Testis (tissue), 2 donors: ENCODE measurements at regions not wholly inside any gene's neighbourhood (a gene's known extent, or its start where the extent isn't known, plus 50 kb on each side); places are given as distances from the start of the nearest gene placed in this dataset.

Source experiments
- CTCF ChIP-seq, 3 experiments: fragments of 450-650 bp in 2 of 3; fragments of 200-600 bp in 1 of 3; sonication (generic) in 1 of 3; IDR thresholded peaks; one replicate each; pipeline ENCODE4 v1.5.1; 2016 to 2019; ENCODE audit warnings: antibody characterized with exemption in 3 of 3, mild to moderate bottlenecking in 2 of 3, moderate library complexity in 1 of 3
- POLR2A ChIP-seq: fragments of 450-650 bp; IDR thresholded peaks from one replicate; pipeline ENCODE4 v1.6.1; 2017; ENCODE audit warnings: antibody characterized with exemption, mild to moderate bottlenecking, moderate library complexity

- TF ChIP-seq POLR2A (no peak), CTCF (IDR thresholded peaks at IDR 0.05) (no peak)
These were observed 367.4 kb downstream of the MID1IP1 start for GRCh38 chrX:39168609-39169008.
